Body of pancreas (tissue), 4 donors: ENCODE measurements at regions not wholly inside any gene's neighbourhood (a gene's known extent, or its start where the extent isn't known, plus 50 kb on each side); places are given as distances from the start of the nearest gene placed in this dataset.

Experiments
- POLR2A ChIP-seq, 3 donors: fragments of 450-650 bp; IDR thresholded peaks; one replicate each; pipeline ENCODE4 v1.6.1; 2016; ENCODE audit warnings: antibody characterized with exemption in 3 of 3, mild to moderate bottlenecking in 2 of 3
- TF ChIP-seq, protein P1 (sequence below), 7 experiments: fragments of 450-650 bp in 4 of 7; fragments of 200-600 bp in 3 of 7; sonication (generic) in 3 of 7; IDR thresholded peaks; one replicate each; pipeline ENCODE4 v1.5.1; 2016 to 2019; ENCODE audit warnings: antibody characterized with exemption in 7 of 7

DNA sequence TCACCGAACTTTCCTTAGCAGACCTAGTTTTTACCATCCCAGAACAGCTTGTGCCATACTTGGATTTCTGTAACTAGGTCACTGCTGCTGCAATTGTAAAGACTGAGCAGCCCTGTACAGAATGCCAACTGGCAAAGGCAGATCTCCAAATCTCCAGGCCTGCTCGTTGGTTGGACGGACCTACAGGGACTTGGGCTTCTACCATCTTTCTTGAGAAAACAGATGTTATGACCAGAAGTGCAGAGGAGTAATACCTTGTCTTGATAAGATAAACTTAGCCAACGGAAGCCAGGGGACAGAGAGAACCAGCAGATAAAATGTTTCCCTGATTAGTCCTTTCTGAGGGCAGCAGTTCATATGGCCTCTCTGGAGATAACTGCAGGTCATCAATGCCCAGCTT, 304.1 kb downstream of the RFPL4B start:
- TF ChIP-seq, protein P1, sequence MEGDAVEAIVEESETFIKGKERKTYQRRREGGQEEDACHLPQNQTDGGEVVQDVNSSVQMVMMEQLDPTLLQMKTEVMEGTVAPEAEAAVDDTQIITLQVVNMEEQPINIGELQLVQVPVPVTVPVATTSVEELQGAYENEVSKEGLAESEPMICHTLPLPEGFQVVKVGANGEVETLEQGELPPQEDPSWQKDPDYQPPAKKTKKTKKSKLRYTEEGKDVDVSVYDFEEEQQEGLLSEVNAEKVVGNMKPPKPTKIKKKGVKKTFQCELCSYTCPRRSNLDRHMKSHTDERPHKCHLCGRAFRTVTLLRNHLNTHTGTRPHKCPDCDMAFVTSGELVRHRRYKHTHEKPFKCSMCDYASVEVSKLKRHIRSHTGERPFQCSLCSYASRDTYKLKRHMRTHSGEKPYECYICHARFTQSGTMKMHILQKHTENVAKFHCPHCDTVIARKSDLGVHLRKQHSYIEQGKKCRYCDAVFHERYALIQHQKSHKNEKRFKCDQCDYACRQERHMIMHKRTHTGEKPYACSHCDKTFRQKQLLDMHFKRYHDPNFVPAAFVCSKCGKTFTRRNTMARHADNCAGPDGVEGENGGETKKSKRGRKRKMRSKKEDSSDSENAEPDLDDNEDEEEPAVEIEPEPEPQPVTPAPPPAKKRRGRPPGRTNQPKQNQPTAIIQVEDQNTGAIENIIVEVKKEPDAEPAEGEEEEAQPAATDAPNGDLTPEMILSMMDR (IDR thresholded peaks at IDR 0.05): no peak
- no peak for TF ChIP-seq POLR2A (IDR thresholded peaks at IDR 0.05)
